A673 (cell line): ENCODE measurements at regions not wholly inside any gene's neighbourhood (a gene's known extent, or its start where the extent isn't known, plus 50 kb on each side); places are given as distances from the start of the nearest gene placed in this dataset.

Experiments
- BruUV-seq: library from RNA; stranded (reverse); fragments of 400-500 nt; replicated peaks from 2 replicates; lab custom pipeline; 2021; lab: Mats Ljungman, UMichigan
- CTCF ChIA-PET: fragments of 300-600 bp; sonication (Branson Sonifier 250); formaldehyde crosslinking; loops from one replicate; lab custom pipeline; 2022; ENCODE audit warnings: antibody characterized with exemption; lab: Charles Lee
- POLR2A ChIA-PET: fragments of 300-600 bp; sonication (Branson Sonifier 250); formaldehyde crosslinking; loops from one replicate; lab custom pipeline; 2022; ENCODE audit warnings: antibody characterized with exemption; ENCODE audit not compliant: low non-redundant PET; lab: Charles Lee
- DNase-seq: peaks from one replicate; pipeline ENCODE4 v3.0.0-alpha.2; 2015; ENCODE audit warnings: low spot score
- H3K27ac ChIP-seq: fragments of 200-600 bp; sonication (generic); 2 replicates; pipeline ENCODE4 v1.5.1; 2016; ENCODE audit warnings: mixed run types, low read depth, mild to moderate bottlenecking, mixed read lengths, antibody characterized with exemption, low read length; ENCODE audit not compliant: poor library complexity, severe bottlenecking
- H3K27me3 ChIP-seq: fragments of 200-600 bp; sonication (generic); replicated peaks from 2 replicates; pipeline ENCODE4 v1.6.1; 2017; ENCODE audit warnings: mixed run types, low read depth, mild to moderate bottlenecking, mixed read lengths, antibody characterized with exemption, low read length; ENCODE audit not compliant: insufficient read depth, poor library complexity
- H3K36me3 ChIP-seq: fragments of 200-600 bp; sonication (generic); 2 replicates; pipeline ENCODE4 v1.6.1; 2016; ENCODE audit warnings: mixed run types, mild to moderate bottlenecking, mixed read lengths, antibody characterized with exemption, low read length; ENCODE audit not compliant: insufficient read depth, poor library complexity, severe bottlenecking
- H3K4me1 ChIP-seq: fragments of 200-600 bp; sonication (generic); 2 replicates; pipeline ENCODE4 v1.6.1; 2017; ENCODE audit warnings: mixed run types, mild to moderate bottlenecking, mixed read lengths, antibody characterized with exemption, low read length; ENCODE audit not compliant: insufficient read depth, poor library complexity, severe bottlenecking
- H3K4me3 ChIP-seq: fragments of 200-600 bp; sonication (generic); 2 replicates; pipeline ENCODE4 v1.5.1; 2016; ENCODE audit warnings: low read depth, mixed run types, mild to moderate bottlenecking, mixed read lengths, low read length; ENCODE audit not compliant: poor library complexity, severe bottlenecking
- H3K9me3 ChIP-seq: fragments of 200-600 bp; sonication (generic); 2 replicates; pipeline ENCODE4 v1.6.1; 2016; ENCODE audit warnings: mixed run types, low read depth, mild to moderate bottlenecking, mixed read lengths, antibody characterized with exemption, low read length; ENCODE audit not compliant: poor library complexity, severe bottlenecking
- EZH2 ChIP-seq: fragments of 200-600 bp; sonication (generic); IDR thresholded peaks from 2 replicates; pipeline ENCODE4 v1.6.1; 2017; ENCODE audit warnings: borderline replicate concordance, low read depth, mild to moderate bottlenecking, mixed read lengths, antibody characterized with exemption, low read length; ENCODE audit not compliant: poor library complexity, severe bottlenecking
- intact Hi-C: fragments of 100-400 bp; cut with micrococcal nuclease; formaldehyde crosslinking; loops from one replicate; pipeline ENCODE4 v1.10.0; 2022; ENCODE audit not compliant: unreplicated experiment
- TF ChIP-seq, protein P1 (sequence below): fragments of 300-800, 200-600 bp; sonication (generic); conservative IDR thresholded peaks from 2 replicates; pipeline ENCODE4 v1.5.1; 2017; ENCODE audit warnings: low read depth, mild to moderate bottlenecking, antibody characterized with exemption, low read length, moderate library complexity, mixed read lengths

GRCh38 chr1:232689711-232690110, 59.8 kb upstream of the SIPA1L2 start:
- H3K9me3 ChIP-seq = no peaks in the 10 kb centered on the region
- ChIA-PET CTCF (no interaction called here), POLR2A (interaction anchor here (0.6 kb wide), 1 partner anchor 27 kb away, joined by 11 read pairs; no protein-coding TSS in a partner anchor)
- no peak for TF ChIP-seq EZH2
- H3K27me3 ChIP-seq = no peaks in the 10 kb centered on the region
- H3K4me3 ChIP-seq = no peak overlapping the region
- no peak overlapping the region for H3K27ac ChIP-seq
- peaks cover 6% of the 10 kb centered on the region for H3K4me1 ChIP-seq
- H3K36me3 ChIP-seq = no peaks in the 10 kb centered on the region
- intact Hi-C loops = no loop called here
- no TSS peak for BruUV-seq
- DNase-seq = no peak

DNA sequence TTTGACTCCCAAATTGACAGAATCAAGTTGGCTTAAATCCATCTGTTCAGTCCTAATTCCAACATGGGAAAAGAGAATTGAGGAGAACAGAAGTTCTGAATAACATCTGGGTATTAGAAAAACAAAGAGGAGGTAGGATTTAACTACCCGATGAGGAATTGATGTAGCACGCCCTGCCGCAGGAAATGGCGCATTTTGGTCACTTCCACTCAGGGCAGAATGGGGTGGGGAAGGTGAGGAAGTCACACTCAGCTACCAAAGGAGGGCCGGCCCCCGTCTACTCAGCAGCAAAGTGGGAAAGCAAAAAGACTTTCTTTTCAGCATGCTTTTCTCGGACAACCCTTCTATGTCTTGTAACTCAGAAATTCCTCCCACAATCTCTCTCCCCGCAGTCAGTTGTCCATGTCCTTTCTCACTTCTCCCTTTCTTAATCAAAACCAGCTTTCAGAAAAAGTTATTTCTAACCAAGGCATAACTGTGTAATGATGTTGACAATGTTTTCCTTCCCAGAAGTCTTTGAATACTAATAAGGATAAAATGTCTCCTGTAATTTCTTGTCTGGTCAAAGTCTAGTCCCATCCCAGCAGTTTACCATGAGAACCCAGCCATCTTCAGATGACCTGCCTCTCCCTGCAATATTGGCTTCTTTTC, 60.5 kb upstream of the SIPA1L2 start:
- Histone ChIP-seq H3K27me3 (no peaks in the 10 kb centered on the region), H3K9me3 (no peaks in the 10 kb centered on the region), H3K27ac (no peak overlapping the region), H3K4me3 (no peak overlapping the region), H3K36me3 (no peaks in the 10 kb centered on the region), H3K4me1 (no peaks in the 10 kb centered on the region)
- BruUV-seq = no TSS peak
- ChIA-PET CTCF (no interaction called here), POLR2A (no interaction called here)
- no peak for DNase-seq
- intact Hi-C loops = no loop called here
- no peak for TF ChIP-seq EZH2
- TF ChIP-seq, protein P1, sequence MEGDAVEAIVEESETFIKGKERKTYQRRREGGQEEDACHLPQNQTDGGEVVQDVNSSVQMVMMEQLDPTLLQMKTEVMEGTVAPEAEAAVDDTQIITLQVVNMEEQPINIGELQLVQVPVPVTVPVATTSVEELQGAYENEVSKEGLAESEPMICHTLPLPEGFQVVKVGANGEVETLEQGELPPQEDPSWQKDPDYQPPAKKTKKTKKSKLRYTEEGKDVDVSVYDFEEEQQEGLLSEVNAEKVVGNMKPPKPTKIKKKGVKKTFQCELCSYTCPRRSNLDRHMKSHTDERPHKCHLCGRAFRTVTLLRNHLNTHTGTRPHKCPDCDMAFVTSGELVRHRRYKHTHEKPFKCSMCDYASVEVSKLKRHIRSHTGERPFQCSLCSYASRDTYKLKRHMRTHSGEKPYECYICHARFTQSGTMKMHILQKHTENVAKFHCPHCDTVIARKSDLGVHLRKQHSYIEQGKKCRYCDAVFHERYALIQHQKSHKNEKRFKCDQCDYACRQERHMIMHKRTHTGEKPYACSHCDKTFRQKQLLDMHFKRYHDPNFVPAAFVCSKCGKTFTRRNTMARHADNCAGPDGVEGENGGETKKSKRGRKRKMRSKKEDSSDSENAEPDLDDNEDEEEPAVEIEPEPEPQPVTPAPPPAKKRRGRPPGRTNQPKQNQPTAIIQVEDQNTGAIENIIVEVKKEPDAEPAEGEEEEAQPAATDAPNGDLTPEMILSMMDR = no peak

GRCh38 chr1:232694475-232694874, 64.5 kb upstream of the SIPA1L2 start:
- no peak for DNase-seq
- Histone ChIP-seq H3K9me3 (no peaks in the 10 kb centered on the region), H3K27ac (no peak overlapping the region), H3K4me1 (no peaks in the 10 kb centered on the region), H3K27me3 (no peaks in the 10 kb centered on the region), H3K4me3 (no peak overlapping the region), H3K36me3 (no peaks in the 10 kb centered on the region)
- ChIA-PET CTCF (no interaction called here), POLR2A (no interaction called here)
- no peak for TF ChIP-seq EZH2
- TF ChIP-seq, protein P1 = no peak
- intact Hi-C loops = no loop called here
- BruUV-seq = no TSS peak
